CD14-positive monocyte (primary cell): ENCODE measurements at regions not wholly inside any gene's neighbourhood (a gene's known extent, or its start where the extent isn't known, plus 50 kb on each side); places are given as distances from the start of the nearest gene placed in this dataset.
A peak's percentile ranks its signal among the peaks of the same experiment; 100 is the strongest.

Experiments
- DNase-seq, 3 donors: peaks; one replicate each; pipeline ENCODE4 v3.0.0-alpha.2; 2011 to 2022
- H2AFZ ChIP-seq: 2 replicates; pipeline ENCODE4 v1.6.0; 2012; ENCODE audit warnings: mild to moderate bottlenecking, low read depth, low read length, inconsistent platforms; ENCODE audit not compliant: insufficient read depth, poor library complexity, severe bottlenecking
- H3K27ac ChIP-seq, 2 donors: 1 replicate in 1 of 2; 2 replicates in 1 of 2; pipeline ENCODE4 v1.5.1; 2012 to 2013; ENCODE audit warnings: low read length in 2 of 2, control low read depth in 1 of 2, inconsistent platforms in 1 of 2, low read depth in 1 of 2, mild to moderate bottlenecking in 1 of 2
- H3K27me3 ChIP-seq, 2 donors: one replicate each; pipeline versions ENCODE4 v1.6.0 to v1.6.1; 2011 to 2013; ENCODE audit warnings: low read length in 2 of 2; ENCODE audit not compliant: control insufficient read depth in 2 of 2, insufficient read depth in 2 of 2
- H3K36me3 ChIP-seq, 2 donors: replicated peaks in 1 of 2; 1 replicate in 1 of 2; 2 replicates in 1 of 2; pipeline versions ENCODE4 v1.5.1 to v1.6.1; 2012 to 2013; ENCODE audit warnings: low read length in 2 of 2, control low read depth in 1 of 2, inconsistent platforms in 1 of 2, mild to moderate bottlenecking in 1 of 2; ENCODE audit not compliant: insufficient read depth in 2 of 2, control insufficient read depth in 1 of 2
- H3K4me1 ChIP-seq, 2 donors: 1 replicate in 1 of 2; 2 replicates in 1 of 2; pipeline versions ENCODE4 v1.5.1 to v1.6.1; 2012 to 2013; ENCODE audit warnings: low read length in 2 of 2, control low read depth in 1 of 2, inconsistent platforms in 1 of 2, mild to moderate bottlenecking in 1 of 2, moderate library complexity in 1 of 2; ENCODE audit not compliant: insufficient read depth in 2 of 2, control insufficient read depth in 1 of 2
- H3K4me2 ChIP-seq: replicated peaks from 2 replicates; pipeline ENCODE3; 2012; ENCODE audit warnings: low read length, moderate library complexity, mild to moderate bottlenecking; ENCODE audit not compliant: poor library complexity, severe bottlenecking; ENCODE audit errors: extremely low read depth
- H3K4me3 ChIP-seq, 3 experiments: fragments of 200-600 bp in 1 of 3; sonication (generic) in 1 of 3; replicated peaks in 1 of 3; 1 replicate in 2 of 3; 2 replicates in 1 of 3; pipeline ENCODE4 v1.5.1; 2011 to 2013; ENCODE audit warnings: low read length in 3 of 3, mild to moderate bottlenecking in 3 of 3, control low read depth in 2 of 3, low read depth in 2 of 3, inconsistent platforms in 1 of 3, moderate library complexity in 1 of 3
- H3K79me2 ChIP-seq: 2 replicates; pipeline ENCODE4 v1.6.0; 2012; ENCODE audit warnings: mild to moderate bottlenecking, control low read depth, inconsistent platforms, low read length, moderate library complexity; ENCODE audit not compliant: insufficient read depth
- H3K9ac ChIP-seq: 2 replicates; pipeline ENCODE4 v1.6.0; 2017; ENCODE audit warnings: low read length, mild to moderate bottlenecking; ENCODE audit not compliant: insufficient read depth, poor library complexity, severe bottlenecking
- H3K9me3 ChIP-seq, 2 donors: replicated peaks in 1 of 2; 1 replicate in 1 of 2; 2 replicates in 1 of 2; pipeline versions ENCODE4 v1.5.1 to v1.6.1; 2012 to 2013; ENCODE audit warnings: low read length in 2 of 2, control low read depth in 1 of 2; ENCODE audit not compliant: control insufficient read depth in 1 of 2, insufficient read depth in 1 of 2
- H4K20me1 ChIP-seq: 2 replicates; pipeline ENCODE4 v1.6.0; 2012; ENCODE audit warnings: mild to moderate bottlenecking, low read length, control low read depth, moderate library complexity; ENCODE audit not compliant: insufficient read depth
- H3K27ac Mint-ChIP-seq, 7 donors: one replicate each; pipeline ENCODE4 v1.8.0; 2020; ENCODE audit warnings: mild to moderate bottlenecking in 7 of 7, mixed read lengths in 7 of 7, moderate library complexity in 6 of 7, inconsistent platforms in 2 of 7
- H3K27me3 Mint-ChIP-seq, 3 donors: one replicate each; pipeline ENCODE4 v1.8.0; 2021 to 2022; ENCODE audit warnings: low read depth in 3 of 3, mild to moderate bottlenecking in 3 of 3, mixed read lengths in 3 of 3, moderate library complexity in 3 of 3, inconsistent platforms in 1 of 3
- H3K36me3 Mint-ChIP-seq, 2 donors: one replicate each; pipeline ENCODE4 v1.8.0; 2020; ENCODE audit warnings: mixed read lengths in 2 of 2, inconsistent platforms in 1 of 2, mild to moderate bottlenecking in 1 of 2
- H3K4me1 Mint-ChIP-seq: one replicate; pipeline ENCODE4 v1.8.0; 2020; ENCODE audit warnings: mild to moderate bottlenecking, mixed read lengths
- H3K4me3 Mint-ChIP-seq, 2 donors: one replicate each; pipeline ENCODE4 v1.8.0; 2020; ENCODE audit warnings: mild to moderate bottlenecking in 2 of 2, mixed read lengths in 2 of 2, moderate library complexity in 1 of 2
- H3K9me3 Mint-ChIP-seq, 7 donors: one replicate each; pipeline ENCODE4 v1.8.0; 2020 to 2022; ENCODE audit warnings: mixed read lengths in 7 of 7, mild to moderate bottlenecking in 6 of 7, moderate library complexity in 6 of 7, inconsistent platforms in 2 of 7
- CTCF ChIP-seq: fragments of 200-600 bp; IDR thresholded peaks from one replicate; pipeline ENCODE4 v1.8.0; 2022; ENCODE audit warnings: antibody characterized with exemption, mild to moderate bottlenecking
- WGBS: methylation state at CpG from one replicate; pipeline ENCODE4 v1.1.5; 2013; ENCODE audit warnings: missing lambda C conversion rate; ENCODE audit not compliant: insufficient coverage; 5-methylcytosine and 5-hydroxymethylcytosine counted together
- intact Hi-C, 2 donors: fragments of 100-400 bp; cut with micrococcal nuclease; formaldehyde crosslinking; loops; one replicate each; pipeline versions ENCODE4 v1.15.0 to v1.15.1; 2023

GRCh38 chr22:48492366-48493320 is 1335.0 kb downstream of the BRD1 start:
- no peak overlapping the region for H3K9ac ChIP-seq
- no peak overlapping the region for H3K27ac Mint-ChIP-seq
- H3K27me3 ChIP-seq: peaks cover 18 to 38% of the 10 kb centered on the region in 2 donors
- H3K9me3 Mint-ChIP-seq: peaks cover 0 to 21% (median 0%) of the 10 kb centered on the region in 7 donors
- H3K4me1 Mint-ChIP-seq: peaks cover 8% of the 10 kb centered on the region
- H2AFZ ChIP-seq: no peak overlapping the region
- H3K36me3 ChIP-seq: no peaks in the 10 kb centered on the region
- intact Hi-C loops: no loop called here
- 43% methylated on average over 4 of the region's 19 CpGs for WGBS
- no peak overlapping the region for H3K4me2 ChIP-seq
- H3K27ac ChIP-seq: no peak overlapping the region
- DNase-seq: no peak
- H3K27me3 Mint-ChIP-seq: peaks cover 39 to 60% (median 50%) of the 10 kb centered on the region in 3 donors
- H3K4me1 ChIP-seq: no peaks in the 10 kb centered on the region
- H3K4me3 ChIP-seq: no peak overlapping the region
- H3K4me3 Mint-ChIP-seq: peak overlapping the region in 1 of 2 donors; percentile 33
- H3K36me3 Mint-ChIP-seq: no peaks in the 10 kb centered on the region
- peak; percentile 21 for TF ChIP-seq CTCF
- no peaks in the 10 kb centered on the region for H3K79me2 ChIP-seq
- H4K20me1 ChIP-seq: no peaks in the 10 kb centered on the region
- H3K9me3 ChIP-seq: peaks cover 0 to 11% of the 10 kb centered on the region in 2 donors

DNA sequence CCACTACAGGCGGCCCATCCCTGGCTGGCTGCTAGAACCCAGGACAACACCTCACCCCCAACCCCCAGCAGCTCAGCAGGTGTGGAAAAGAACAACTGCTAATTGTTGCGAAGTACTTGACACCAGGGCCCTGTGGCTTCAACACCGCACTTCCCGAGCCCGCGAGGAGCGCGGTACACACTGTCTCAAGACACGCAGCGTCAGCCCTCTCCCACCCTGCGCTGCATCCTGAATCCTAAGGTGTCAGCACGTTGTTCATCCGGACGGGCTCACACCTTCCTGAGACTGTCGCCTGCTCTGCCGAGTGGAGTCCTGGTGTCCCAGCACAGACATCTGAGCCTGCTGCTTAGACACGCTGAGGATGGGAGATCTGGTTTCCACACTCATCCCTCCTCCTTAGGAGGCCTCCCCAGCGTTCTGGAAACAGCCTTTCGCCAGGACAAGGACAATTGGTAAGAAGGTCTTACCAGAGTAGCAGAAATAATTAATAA is 1336.2 kb downstream of the BRD1 start:
- intact Hi-C loops: no loop called here
- Mint-ChIP-seq H3K9me3 (peaks cover 0 to 21% (median 0%) of the 10 kb centered on the region in 7 donors), H3K36me3 (no peaks in the 10 kb centered on the region)

More for the DNA sequence above, 1336.2 kb downstream of the BRD1 start:
- Histone ChIP-seq H3K27ac (no peak overlapping the region), H3K79me2 (no peaks in the 10 kb centered on the region), H3K4me2 (no peak overlapping the region), H2AFZ (no peak overlapping the region), H3K9me3 (peaks cover 0 to 11% of the 10 kb centered on the region in 2 donors), H3K36me3 (no peaks in the 10 kb centered on the region), H3K4me3 (no peak overlapping the region), H3K9ac (no peak overlapping the region), H4K20me1 (no peaks in the 10 kb centered on the region), H3K4me1 (no peaks in the 10 kb centered on the region), H3K27me3 (peaks cover 19 to 48% of the 10 kb centered on the region in 2 donors)
- TF ChIP-seq CTCF: no peak
- Mint-ChIP-seq H3K4me1 (peaks cover 8% of the 10 kb centered on the region), H3K27me3 (peaks cover 49 to 70% (median 57%) of the 10 kb centered on the region in 3 donors), H3K4me3 (peak overlapping the region in 1 of 2 donors; percentile 74), H3K27ac (no peak overlapping the region)
- no peak for DNase-seq
- 4% methylated on average over 15 of the region's 19 CpGs for WGBS
